ENCODE measurements at regions not wholly inside any gene's neighbourhood (a gene's known extent, or its start where the extent isn't known, plus 50 kb on each side); places are given as distances from the start of the nearest gene placed in this dataset.

DNA sequence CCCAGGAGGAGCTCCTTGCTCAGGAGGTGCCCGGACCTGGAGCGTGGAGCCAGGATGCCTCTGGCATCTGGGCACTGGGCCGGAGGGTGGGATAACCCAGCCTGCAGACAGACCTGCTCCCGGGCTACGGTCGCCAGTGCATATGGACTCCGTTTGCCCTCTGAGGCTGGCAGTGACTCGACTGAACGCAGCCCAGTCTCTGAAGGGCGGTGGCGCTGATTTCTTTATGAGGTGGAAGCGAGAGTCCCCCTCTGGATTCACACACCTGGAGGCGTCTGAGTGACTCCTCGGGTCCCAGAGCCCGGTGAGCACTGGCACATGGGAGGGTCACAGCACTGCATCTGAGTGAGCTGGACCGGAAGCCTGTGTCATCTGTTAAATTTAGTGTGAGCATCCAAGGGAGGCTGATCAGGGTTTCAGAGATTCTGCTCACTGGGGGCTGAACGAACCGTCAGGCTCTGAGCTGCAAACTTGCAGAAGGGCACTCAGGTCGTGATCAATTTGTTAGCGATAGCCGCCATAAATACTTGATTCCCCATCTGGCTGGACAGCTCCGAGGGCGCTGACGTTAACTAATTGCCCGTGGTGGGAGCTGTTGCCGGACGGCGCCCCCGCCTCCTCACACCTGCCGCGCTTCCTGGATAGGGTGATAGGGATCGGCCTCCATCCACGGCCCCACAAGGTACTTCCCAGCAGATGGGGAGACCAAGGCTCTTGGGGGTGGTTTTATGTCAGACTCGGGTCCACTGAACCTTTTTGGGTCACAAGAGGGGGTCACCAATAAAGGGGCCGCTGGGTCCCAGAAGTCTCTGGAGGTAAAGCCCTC, 60.7 kb upstream of the TTC34 start:
- H3K4me1 ChIP-seq (ENCODE audit: insufficient read depth, low read length) = no peaks in the 10 kb centered on the region
- no peaks in the 10 kb centered on the region for H3K36me3 ChIP-seq (ENCODE audit: insufficient read depth, low read length)
- H3K36me3 Mint-ChIP-seq (ENCODE audit: low read depth, unreplicated experiment) = no peaks in the 10 kb centered on the region
- H3K4me3 Mint-ChIP-seq (ENCODE audit: unreplicated experiment) = no peak overlapping the region
- H3K27me3 ChIP-seq (ENCODE audit: insufficient read depth, low read length) = no peaks in the 10 kb centered on the region
- DNase-seq (ENCODE audit: low read depth) = no peak
- peaks cover 7% of the 10 kb centered on the region for H3K9me3 Mint-ChIP-seq (ENCODE audit: unreplicated experiment)
- H2AFZ ChIP-seq (ENCODE audit: low read depth, low read length) = no peak overlapping the region
- H3K9ac ChIP-seq (ENCODE audit: low read length) = no peak overlapping the region
- H3K27ac Mint-ChIP-seq (ENCODE audit: unreplicated experiment) = no peak overlapping the region
- H4K20me1 ChIP-seq (ENCODE audit: insufficient read depth, low read length) = no peaks in the 10 kb centered on the region
- H3K79me2 ChIP-seq (ENCODE audit: insufficient read depth, low read length) = no peaks in the 10 kb centered on the region
- H3K4me1 Mint-ChIP-seq (ENCODE audit: low read depth, unreplicated experiment) = no peaks in the 10 kb centered on the region
- H3K4me3 ChIP-seq (ENCODE audit: insufficient read depth, low read depth, low read length) = no peak overlapping the region
- TF ChIP-seq EZH2 (IDR thresholded peaks at IDR 0.05; ENCODE audit: insufficient read depth, low read length) = no peak
- TF ChIP-seq, protein P1, sequence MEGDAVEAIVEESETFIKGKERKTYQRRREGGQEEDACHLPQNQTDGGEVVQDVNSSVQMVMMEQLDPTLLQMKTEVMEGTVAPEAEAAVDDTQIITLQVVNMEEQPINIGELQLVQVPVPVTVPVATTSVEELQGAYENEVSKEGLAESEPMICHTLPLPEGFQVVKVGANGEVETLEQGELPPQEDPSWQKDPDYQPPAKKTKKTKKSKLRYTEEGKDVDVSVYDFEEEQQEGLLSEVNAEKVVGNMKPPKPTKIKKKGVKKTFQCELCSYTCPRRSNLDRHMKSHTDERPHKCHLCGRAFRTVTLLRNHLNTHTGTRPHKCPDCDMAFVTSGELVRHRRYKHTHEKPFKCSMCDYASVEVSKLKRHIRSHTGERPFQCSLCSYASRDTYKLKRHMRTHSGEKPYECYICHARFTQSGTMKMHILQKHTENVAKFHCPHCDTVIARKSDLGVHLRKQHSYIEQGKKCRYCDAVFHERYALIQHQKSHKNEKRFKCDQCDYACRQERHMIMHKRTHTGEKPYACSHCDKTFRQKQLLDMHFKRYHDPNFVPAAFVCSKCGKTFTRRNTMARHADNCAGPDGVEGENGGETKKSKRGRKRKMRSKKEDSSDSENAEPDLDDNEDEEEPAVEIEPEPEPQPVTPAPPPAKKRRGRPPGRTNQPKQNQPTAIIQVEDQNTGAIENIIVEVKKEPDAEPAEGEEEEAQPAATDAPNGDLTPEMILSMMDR (IDR thresholded peaks at IDR 0.05; ENCODE audit: insufficient read depth, low read depth, low read length) = no peak
- no peak for FAIRE-seq
- no peak overlapping the region for H3K4me2 ChIP-seq (ENCODE audit: low read length)
- peaks cover 5% of the 10 kb centered on the region for H3K27me3 Mint-ChIP-seq (ENCODE audit: low read depth, unreplicated experiment)
- H3K27ac ChIP-seq (ENCODE audit: low read depth, low read length) = no peak overlapping the region
- peaks cover 3% of the 10 kb centered on the region for H3K9me3 ChIP-seq (ENCODE audit: insufficient read depth, low read depth, low read length)

GRCh38 chr1:2862814-2863647, 61.5 kb upstream of the TTC34 start:
- no peak for TF ChIP-seq EZH2 (IDR thresholded peaks at IDR 0.05; ENCODE audit: insufficient read depth, low read length)
- TF ChIP-seq, protein P1 (IDR thresholded peaks at IDR 0.05; ENCODE audit: insufficient read depth, low read depth, low read length) = no peak
- H3K4me3 Mint-ChIP-seq (ENCODE audit: unreplicated experiment) = no peak overlapping the region
- Histone ChIP-seq H3K4me1 (ENCODE audit: insufficient read depth, low read length) (no peaks in the 10 kb centered on the region), H3K9ac (ENCODE audit: low read length) (no peak overlapping the region), H3K27me3 (ENCODE audit: insufficient read depth, low read length) (no peaks in the 10 kb centered on the region), H2AFZ (ENCODE audit: low read depth, low read length) (no peak overlapping the region), H3K79me2 (ENCODE audit: insufficient read depth, low read length) (no peaks in the 10 kb centered on the region), H3K36me3 (ENCODE audit: insufficient read depth, low read length) (no peaks in the 10 kb centered on the region), H3K4me2 (ENCODE audit: low read length) (no peak overlapping the region), H4K20me1 (ENCODE audit: insufficient read depth, low read length) (no peaks in the 10 kb centered on the region), H3K9me3 (ENCODE audit: insufficient read depth, low read depth, low read length) (peaks cover 3% of the 10 kb centered on the region), H3K4me3 (ENCODE audit: insufficient read depth, low read depth, low read length) (no peak overlapping the region), H3K27ac (ENCODE audit: low read depth, low read length) (no peak overlapping the region)
- H3K4me1 Mint-ChIP-seq (ENCODE audit: low read depth, unreplicated experiment) = no peaks in the 10 kb centered on the region
- DNase-seq (ENCODE audit: low read depth) (no peak), FAIRE-seq (no peak)
- no peak overlapping the region for H3K27ac Mint-ChIP-seq (ENCODE audit: unreplicated experiment)
- no peaks in the 10 kb centered on the region for H3K36me3 Mint-ChIP-seq (ENCODE audit: low read depth, unreplicated experiment)
- H3K27me3 Mint-ChIP-seq (ENCODE audit: low read depth, unreplicated experiment) = peaks cover 5% of the 10 kb centered on the region
- H3K9me3 Mint-ChIP-seq (ENCODE audit: unreplicated experiment) = peaks cover 7% of the 10 kb centered on the region
